NCI-H2171 (cell line): ENCODE measurements at regions not wholly inside any gene's neighbourhood (a gene's known extent, or its start where the extent isn't known, plus 50 kb on each side); places are given as distances from the start of the nearest gene placed in this dataset.
"Not testable (repeated sequence)": the region's sequence is repeated elsewhere in the genome, so short reads cannot be mapped to it uniquely, and the experiment has no call there.

Source experiments
- DNase-seq: peaks from one replicate; lab custom pipeline; 2025; lab: John Stamatoyannopoulos, UW

- no peak for DNase-seq
These were observed 197.1 kb upstream of the HCN1 start for GRCh38 chr5:45893309-45893708.

DNA sequence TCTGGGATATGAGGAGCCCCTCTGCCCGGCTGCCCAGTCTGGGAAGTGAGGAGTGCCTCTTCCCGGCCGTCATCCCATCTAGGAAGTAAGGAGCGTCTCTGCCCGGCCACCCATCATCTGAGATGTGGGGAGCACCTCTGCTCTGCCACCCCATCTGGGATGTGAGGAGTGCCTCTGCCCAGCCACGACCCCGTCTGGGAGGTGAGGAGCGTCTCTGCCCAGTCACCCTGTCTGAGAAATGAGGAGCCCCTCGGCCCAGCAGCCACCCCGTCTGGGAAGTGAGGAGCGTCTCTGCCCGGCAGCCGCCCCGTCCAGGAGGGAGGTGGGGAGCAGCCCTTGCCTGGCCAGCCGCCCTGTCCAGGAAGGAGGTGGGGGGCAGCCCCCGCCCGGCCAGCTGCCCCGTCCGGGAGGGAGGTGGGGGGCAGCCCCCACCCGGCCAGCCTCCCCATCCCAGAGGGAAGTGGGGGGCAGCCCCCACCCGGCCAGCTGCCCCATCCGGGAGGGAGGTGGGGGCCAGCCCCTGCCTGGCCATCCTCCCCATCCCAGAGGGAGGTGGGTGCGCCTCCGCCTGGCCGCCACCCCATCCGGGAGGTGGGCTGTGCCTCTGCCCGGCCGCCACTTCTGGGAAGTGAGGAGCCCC, 194.4 kb upstream of the HCN1 start:
- not testable (repeated sequence) for DNase-seq

DNA sequence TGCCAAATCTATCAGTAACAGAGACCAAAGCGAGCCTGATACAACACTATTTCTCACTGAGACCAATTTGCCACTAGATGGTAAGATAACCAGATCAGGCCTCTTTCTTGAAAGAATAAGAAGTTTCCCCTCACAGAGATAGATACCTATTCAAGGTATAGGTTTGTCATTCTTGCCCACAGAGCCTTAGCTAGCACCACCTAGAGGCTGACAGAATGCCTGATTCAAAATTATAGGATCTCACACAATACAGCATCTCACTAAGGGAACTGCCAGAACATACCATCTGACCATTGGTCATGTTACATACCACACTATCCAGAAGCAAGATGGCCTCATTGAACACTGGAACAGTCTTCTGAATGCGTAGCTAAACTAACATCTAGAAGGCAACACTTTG, 166.6 kb upstream of the HCN1 start:
- no peak for DNase-seq

- no peak for DNase-seq
These were observed 151.7 kb upstream of the HCN1 start for GRCh38 chr5:45847877-45848276.

- no peak for DNase-seq
These were observed 129.9 kb upstream of the HCN1 start for GRCh38 chr5:45826055-45826454.

GRCh38 chr5:45800331-45800730, 104.2 kb upstream of the HCN1 start:
- DNase-seq = no peak

DNA sequence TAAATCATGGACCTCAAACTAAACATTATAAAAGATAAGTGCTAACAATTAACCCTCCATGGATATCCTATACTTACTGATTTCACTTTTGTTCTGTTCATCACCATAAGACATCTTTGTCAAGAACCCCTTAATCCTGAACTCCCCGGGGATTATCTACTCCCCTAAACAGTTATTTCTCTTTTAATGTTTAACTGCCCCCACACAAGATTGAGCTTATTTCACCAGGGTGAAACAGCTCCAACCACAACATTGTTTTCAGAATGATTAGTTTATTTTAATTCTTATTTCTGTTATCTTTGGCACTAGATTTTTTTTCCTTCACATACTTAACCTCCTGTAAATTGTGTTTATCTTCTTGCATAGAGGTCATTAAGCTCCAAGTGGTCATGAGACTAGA, 103.2 kb upstream of the HCN1 start:
- no peak for DNase-seq

- DNase-seq = peak; percentile 6
These were observed 100.9 kb upstream of the HCN1 start for GRCh38 chr5:45796959-45797553.

DNA sequence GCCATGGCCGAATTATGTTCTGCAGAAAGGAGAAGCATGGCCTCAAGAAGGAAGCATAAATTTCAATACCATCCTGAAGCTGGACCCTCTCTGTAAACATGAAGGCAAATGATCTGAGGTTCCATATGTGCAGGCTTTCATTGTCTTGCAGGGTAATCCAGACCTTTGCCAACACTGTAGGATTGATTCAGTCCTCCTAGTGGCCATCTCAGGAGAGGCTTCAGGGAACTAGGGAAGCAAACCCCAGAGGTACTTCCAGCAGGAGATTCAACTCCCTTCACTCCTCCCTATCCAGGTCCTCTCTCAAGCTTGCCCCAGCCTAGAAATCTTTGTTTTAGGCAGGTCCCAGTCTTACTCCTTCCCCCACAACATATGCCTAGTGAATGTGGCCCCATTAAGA, 99.3 kb upstream of the HCN1 start:
- no peak for DNase-seq

GRCh38 chr5:45793638-45794532, 97.7 kb upstream of the HCN1 start:
- no peak for DNase-seq

GRCh38 chr5:45779874-45780671, 83.9 kb upstream of the HCN1 start:
- no peak for DNase-seq

GRCh38 chr5:45774528-45774927, 78.3 kb upstream of the HCN1 start:
- peak; percentile 26 for DNase-seq

GRCh38 chr5:45772402-45772801, 76.2 kb upstream of the HCN1 start:
- DNase-seq = no peak

GRCh38 chr5:45765561-45765960, 69.4 kb upstream of the HCN1 start:
- DNase-seq = no peak

DNA sequence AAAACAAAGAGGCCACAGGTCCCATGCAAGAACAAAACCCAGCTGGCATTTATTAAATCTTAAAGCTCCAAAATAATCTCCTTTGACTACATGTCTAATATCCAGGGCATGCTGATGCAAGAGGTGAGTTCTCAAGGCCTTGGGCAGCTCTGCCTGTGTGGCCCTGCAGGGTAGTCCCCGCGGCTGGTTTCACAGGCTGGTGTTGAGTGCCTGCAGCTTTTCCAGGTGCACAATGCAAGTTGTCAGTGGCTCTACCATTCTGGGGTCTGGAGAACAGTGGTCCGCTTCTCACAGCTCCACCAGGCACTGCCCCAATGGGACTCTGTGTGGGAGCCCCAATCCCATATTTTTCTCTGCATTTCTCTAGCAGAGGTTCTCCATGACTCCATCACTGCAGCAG, 54.4 kb upstream of the HCN1 start:
- no peak for DNase-seq

DNA sequence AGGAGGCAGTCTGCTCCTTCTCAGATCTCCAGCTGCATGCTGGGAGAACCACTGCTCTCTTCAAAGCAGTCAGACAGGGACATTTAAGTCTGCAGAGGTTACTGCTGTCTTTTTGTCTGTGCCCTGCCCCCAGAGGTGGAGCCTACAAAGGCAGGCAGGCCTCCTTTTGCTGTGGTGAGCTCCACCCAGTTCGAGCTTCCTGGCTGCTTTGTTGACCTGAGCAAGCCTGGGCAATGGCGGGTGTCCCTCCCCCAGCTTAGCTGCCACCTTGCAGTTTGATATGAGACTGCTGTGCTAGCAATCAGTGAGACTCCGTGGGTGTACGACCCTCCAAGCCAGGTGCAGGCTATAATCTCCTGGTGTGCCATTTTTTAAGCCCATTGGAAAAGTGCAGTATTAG, 52.3 kb upstream of the HCN1 start:
- DNase-seq = not testable (repeated sequence)
